Nephron progenitor cell (in vitro differentiated cells): ENCODE measurements at regions not wholly inside any gene's neighbourhood (a gene's known extent, or its start where the extent isn't known, plus 50 kb on each side); places are given as distances from the start of the nearest gene placed in this dataset.
"Not testable (repeated sequence)": the region's sequence is repeated elsewhere in the genome, so short reads cannot be mapped to it uniquely, and the experiment has no call there.

ENCODE experiments used
- DNase-seq: peaks from one replicate; pipeline ENCODE4 v3.0.0; 2021
- H3K27ac Mint-ChIP-seq: 2 replicates; pipeline ENCODE4 v1.8.0; 2021; ENCODE audit warnings: mild to moderate bottlenecking, moderate library complexity, mixed read lengths
- H3K27me3 Mint-ChIP-seq: 2 replicates; pipeline ENCODE4 v1.8.0; 2021; ENCODE audit warnings: mild to moderate bottlenecking, low read depth, mixed read lengths; ENCODE audit not compliant: poor library complexity
- H3K36me3 Mint-ChIP-seq: 2 replicates; pipeline ENCODE4 v1.8.0; 2021; ENCODE audit warnings: low read depth, mixed read lengths
- H3K4me1 Mint-ChIP-seq: 2 replicates; pipeline ENCODE4 v1.8.0; 2021; ENCODE audit warnings: mixed read lengths
- H3K4me3 Mint-ChIP-seq: 2 replicates; pipeline ENCODE4 v1.8.0; 2021; ENCODE audit warnings: mild to moderate bottlenecking, moderate library complexity, mixed read lengths
- H3K9me3 Mint-ChIP-seq: 2 replicates; pipeline ENCODE4 v1.8.0; 2021; ENCODE audit warnings: mild to moderate bottlenecking, moderate library complexity, mixed read lengths
- TF ChIP-seq, protein P1 (sequence below): fragments of 200-600 bp; sonication (generic); IDR thresholded peaks from 2 replicates; pipeline ENCODE4 v1.5.0; 2021; ENCODE audit warnings: antibody characterized with exemption

GRCh38 chr6:33886673-33887144 lies 82.9 kb upstream of the MLN start:
- H3K9me3 Mint-ChIP-seq = no peaks in the 10 kb centered on the region
- DNase-seq = no peak
- H3K4me1 Mint-ChIP-seq = peaks cover 40% of the 10 kb centered on the region
- no peaks in the 10 kb centered on the region for H3K27me3 Mint-ChIP-seq
- no peak overlapping the region for H3K4me3 Mint-ChIP-seq
- TF ChIP-seq, protein P1, sequence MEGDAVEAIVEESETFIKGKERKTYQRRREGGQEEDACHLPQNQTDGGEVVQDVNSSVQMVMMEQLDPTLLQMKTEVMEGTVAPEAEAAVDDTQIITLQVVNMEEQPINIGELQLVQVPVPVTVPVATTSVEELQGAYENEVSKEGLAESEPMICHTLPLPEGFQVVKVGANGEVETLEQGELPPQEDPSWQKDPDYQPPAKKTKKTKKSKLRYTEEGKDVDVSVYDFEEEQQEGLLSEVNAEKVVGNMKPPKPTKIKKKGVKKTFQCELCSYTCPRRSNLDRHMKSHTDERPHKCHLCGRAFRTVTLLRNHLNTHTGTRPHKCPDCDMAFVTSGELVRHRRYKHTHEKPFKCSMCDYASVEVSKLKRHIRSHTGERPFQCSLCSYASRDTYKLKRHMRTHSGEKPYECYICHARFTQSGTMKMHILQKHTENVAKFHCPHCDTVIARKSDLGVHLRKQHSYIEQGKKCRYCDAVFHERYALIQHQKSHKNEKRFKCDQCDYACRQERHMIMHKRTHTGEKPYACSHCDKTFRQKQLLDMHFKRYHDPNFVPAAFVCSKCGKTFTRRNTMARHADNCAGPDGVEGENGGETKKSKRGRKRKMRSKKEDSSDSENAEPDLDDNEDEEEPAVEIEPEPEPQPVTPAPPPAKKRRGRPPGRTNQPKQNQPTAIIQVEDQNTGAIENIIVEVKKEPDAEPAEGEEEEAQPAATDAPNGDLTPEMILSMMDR = no peak
- H3K27ac Mint-ChIP-seq = peak overlapping the region; percentile 72
- no peaks in the 10 kb centered on the region for H3K36me3 Mint-ChIP-seq

DNA sequence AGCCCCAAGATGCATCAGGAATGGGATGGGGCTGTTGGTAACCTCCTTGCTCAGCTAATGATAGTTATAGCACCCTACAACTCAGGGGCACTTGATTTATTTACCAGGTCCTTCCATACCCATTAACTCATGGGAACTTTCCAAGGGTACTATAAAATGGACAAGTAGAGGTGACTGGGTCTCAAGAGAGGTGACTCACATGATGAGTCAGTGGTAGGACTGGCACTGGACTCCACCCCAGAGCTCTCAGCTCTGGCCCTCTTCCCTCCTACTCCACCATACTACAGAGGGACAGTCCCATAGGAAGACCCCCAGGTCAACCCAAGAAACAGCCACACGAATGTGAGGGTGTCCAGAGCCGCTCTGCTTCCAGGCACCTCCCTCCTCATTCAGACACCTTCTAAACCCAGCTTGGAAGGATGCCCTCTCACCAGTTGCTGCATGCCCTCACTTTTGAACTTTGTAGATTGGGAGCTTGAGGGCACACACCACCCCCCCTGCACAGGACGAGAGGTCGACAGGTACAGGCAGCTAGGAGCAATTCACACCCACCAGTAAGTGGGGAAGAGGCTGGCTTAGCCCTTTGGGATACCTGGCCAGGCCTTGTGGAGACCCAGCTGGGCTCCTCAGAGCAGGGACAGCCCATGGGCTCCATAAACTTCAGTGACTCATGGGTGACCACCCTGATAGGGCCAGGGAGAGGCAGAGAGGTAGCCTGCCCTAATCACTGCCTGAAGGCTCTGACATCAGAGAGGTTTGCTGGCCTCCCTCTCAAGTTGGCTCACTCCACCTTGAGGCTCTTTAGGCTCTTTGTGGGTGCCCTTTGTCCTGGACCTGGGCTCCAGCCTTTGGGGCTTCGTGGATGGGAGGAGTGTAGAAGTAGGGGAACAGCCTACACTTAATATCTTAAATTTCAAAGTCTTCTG lies 81.6 kb upstream of the MLN start:
- no peaks in the 10 kb centered on the region for H3K9me3 Mint-ChIP-seq
- no peak for DNase-seq
- H3K27me3 Mint-ChIP-seq = no peaks in the 10 kb centered on the region
- TF ChIP-seq, protein P1 = no peak
- H3K27ac Mint-ChIP-seq = no peak overlapping the region
- no peaks in the 10 kb centered on the region for H3K36me3 Mint-ChIP-seq
- peaks cover 40% of the 10 kb centered on the region for H3K4me1 Mint-ChIP-seq
- no peak overlapping the region for H3K4me3 Mint-ChIP-seq

- not testable (repeated sequence) for H3K27me3 Mint-ChIP-seq, H3K4me3 Mint-ChIP-seq, DNase-seq
Measured at GRCh38 chr6:33883621-33884020, 79.8 kb upstream of the MLN start.

GRCh38 chr6:33882154-33882553 lies 78.4 kb upstream of the MLN start:
- Mint-ChIP-seq H3K4me3 (no peak overlapping the region), H3K4me1 (peaks cover 50% of the 10 kb centered on the region), H3K36me3 (no peaks in the 10 kb centered on the region), H3K27me3 (peaks cover 4% of the 10 kb centered on the region), H3K9me3 (no peaks in the 10 kb centered on the region), H3K27ac (no peak overlapping the region)
- DNase-seq = no peak
- TF ChIP-seq, protein P1 = no peak

More at GRCh38 chr6:33883621-33884020, 79.8 kb upstream of the MLN start:
- H3K36me3 Mint-ChIP-seq, H3K27ac Mint-ChIP-seq, H3K9me3 Mint-ChIP-seq: not testable (repeated sequence)
- H3K4me1 Mint-ChIP-seq = peaks cover 52% of the 10 kb centered on the region

DNA sequence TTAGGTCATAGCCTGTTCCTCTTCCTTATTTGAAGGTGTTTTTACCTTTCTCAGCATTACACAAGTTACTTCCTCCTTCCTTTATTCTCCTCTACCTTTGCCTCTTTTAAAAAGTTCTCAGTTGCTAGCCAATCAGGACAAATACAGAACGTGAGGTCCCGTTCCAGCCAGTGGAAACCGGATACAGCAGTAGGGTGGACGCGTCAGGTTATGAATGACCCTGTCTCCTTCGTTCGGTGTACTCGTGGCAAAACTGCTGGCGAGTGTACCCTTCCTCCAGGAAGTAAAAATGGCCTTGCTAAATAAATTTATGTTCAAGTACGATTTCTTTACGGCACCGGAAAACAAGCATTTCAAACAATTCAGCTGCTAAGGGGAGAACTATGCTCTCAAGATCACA lies 77.0 kb upstream of the MLN start:
- no peak for DNase-seq
- no peak overlapping the region for H3K27ac Mint-ChIP-seq
- no peak overlapping the region for H3K4me3 Mint-ChIP-seq
- peaks cover 46% of the 10 kb centered on the region for H3K4me1 Mint-ChIP-seq
- peaks cover 7% of the 10 kb centered on the region for H3K27me3 Mint-ChIP-seq
- no peaks in the 10 kb centered on the region for H3K36me3 Mint-ChIP-seq
- TF ChIP-seq, protein P1 = no peak
- H3K9me3 Mint-ChIP-seq = no peaks in the 10 kb centered on the region

GRCh38 chr6:33880104-33880678 lies 76.4 kb upstream of the MLN start:
- Mint-ChIP-seq H3K9me3 (no peaks in the 10 kb centered on the region), H3K27me3 (peaks cover 7% of the 10 kb centered on the region), H3K36me3 (no peaks in the 10 kb centered on the region), H3K27ac (no peak overlapping the region), H3K4me1 (peaks cover 51% of the 10 kb centered on the region), H3K4me3 (no peak overlapping the region)
- TF ChIP-seq, protein P1 = no peak
- DNase-seq = no peak
